Activated CD4-positive, alpha-beta T cell treated with anti-CD3 and anti-CD28 coated beads for 48 hours (primary cell): ENCODE measurements at regions not wholly inside any gene's neighbourhood (a gene's known extent, or its start where the extent isn't known, plus 50 kb on each side); places are given as distances from the start of the nearest gene placed in this dataset.

Experiments
- DNase-seq: peaks from one replicate; pipeline ENCODE4 v3.0.0-alpha.2; 2020

DNA sequence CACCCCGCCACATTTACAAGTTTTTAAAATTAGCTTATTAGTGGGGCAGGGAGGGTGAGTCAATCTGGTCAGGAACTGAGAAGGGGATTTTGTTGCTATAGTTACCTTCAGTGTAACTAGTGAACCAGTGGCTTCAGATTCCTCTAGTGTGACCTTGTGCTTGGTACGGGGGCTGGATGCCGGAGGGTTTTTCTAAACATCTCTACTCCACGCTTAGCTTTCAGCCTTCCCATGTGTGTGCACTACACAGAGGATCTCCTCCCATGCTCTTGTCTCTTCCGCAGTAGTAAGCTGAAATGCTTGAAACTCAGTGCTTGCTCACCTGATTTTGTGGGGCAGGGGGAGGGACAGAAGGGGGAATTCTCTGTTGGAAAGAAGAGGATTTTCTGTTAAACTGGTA lies 67.9 kb upstream of the AKAP13 start:
- no peak for DNase-seq

GRCh38 chr15:85312929-85313331 lies 67.5 kb upstream of the AKAP13 start:
- no peak for DNase-seq

DNA sequence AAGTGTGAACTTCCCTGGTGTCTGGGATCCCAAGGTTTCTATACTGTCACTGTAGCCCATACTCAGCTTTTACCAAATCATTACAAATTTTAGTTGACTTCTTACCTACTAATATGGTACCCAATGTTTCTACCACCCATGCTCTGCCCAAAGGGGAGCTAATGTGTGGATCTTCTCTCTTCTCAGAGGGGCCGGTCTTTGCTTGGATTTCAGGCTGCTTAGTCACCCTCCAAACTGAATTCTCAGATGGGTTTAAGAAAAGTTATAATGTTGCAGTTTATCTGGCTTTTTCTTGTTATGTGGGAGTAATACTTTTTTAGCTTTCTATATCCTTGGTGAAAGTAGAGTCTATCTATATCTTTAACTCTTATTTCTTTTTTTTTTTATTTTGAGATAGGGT lies 67.1 kb upstream of the AKAP13 start:
- no peak for DNase-seq

DNA sequence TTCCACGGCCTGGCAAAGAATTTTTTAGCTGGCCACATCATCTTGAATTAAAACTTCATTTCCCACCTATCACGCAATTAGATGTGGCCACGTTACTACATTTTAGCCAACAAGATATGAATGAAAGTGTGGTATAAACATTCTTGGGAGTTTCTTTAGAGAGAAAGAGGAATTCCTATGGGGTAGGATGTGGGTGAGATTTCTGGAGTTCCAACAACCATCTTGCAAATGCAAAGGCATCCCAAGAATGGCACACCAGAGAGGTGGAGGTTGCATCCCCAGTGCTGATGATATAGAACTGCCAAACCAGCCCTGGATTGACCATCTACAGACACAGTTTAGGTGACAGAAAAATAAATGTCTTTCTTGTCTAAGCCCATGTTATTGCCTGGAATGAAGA lies 66.3 kb upstream of the AKAP13 start:
- no peak for DNase-seq

- peak; percentile 28 for DNase-seq
Observed at GRCh38 chr15:85314633-85315032, 65.8 kb upstream of the AKAP13 start.

GRCh38 chr15:85316244-85316934 lies 64.0 kb upstream of the AKAP13 start:
- peak; percentile 20 for DNase-seq

- peak; percentile 36 for DNase-seq
Observed at GRCh38 chr15:85318048-85318731, 62.2 kb upstream of the AKAP13 start.

- no peak for DNase-seq
Observed at GRCh38 chr15:85318732-85319076, 61.7 kb upstream of the AKAP13 start.

- DNase-seq: no peak
Observed at GRCh38 chr15:85324202-85324601, 56.2 kb upstream of the AKAP13 start.

- no peak for DNase-seq
Observed at GRCh38 chr15:85325834-85326233, 54.6 kb upstream of the AKAP13 start.

GRCh38 chr15:85326291-85326690 lies 54.1 kb upstream of the AKAP13 start:
- DNase-seq: no peak

DNA sequence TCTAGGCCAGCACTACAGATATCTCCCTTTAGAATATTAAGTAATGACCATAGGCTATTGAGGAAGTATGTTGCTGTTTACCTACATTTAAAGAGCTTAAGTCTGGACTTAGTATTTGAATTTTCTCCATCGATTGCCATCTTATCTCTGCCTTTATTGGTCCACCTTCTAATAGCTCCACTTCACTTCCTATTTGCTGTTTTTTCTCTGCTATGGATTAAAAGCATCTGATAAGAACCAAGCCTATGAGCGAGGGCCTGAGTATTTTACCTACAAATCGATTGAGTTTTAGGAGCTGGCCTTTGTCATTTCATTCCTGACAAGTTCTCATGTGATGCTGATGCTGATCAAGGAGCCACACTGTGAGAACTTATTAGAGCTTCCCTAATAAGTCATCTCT lies 52.6 kb upstream of the AKAP13 start:
- DNase-seq: no peak

GRCh38 chr15:85329561-85330422 lies 50.6 kb upstream of the AKAP13 start:
- DNase-seq: peak; percentile 36
